NCI-H748 (cell line): ENCODE measurements at regions not wholly inside any gene's neighbourhood (a gene's known extent, or its start where the extent isn't known, plus 50 kb on each side); places are given as distances from the start of the nearest gene placed in this dataset.

Experiments
- DNase-seq: peaks from one replicate; lab custom pipeline; 2025; ENCODE audit not compliant: unreplicated experiment; lab: John Stamatoyannopoulos, UW

GRCh38 chr4:33171873-33172525 is 2451.8 kb downstream of the PCDH7 start:
- peak; percentile 22 for DNase-seq

- DNase-seq, result no peak
Measured at GRCh38 chr4:33176566-33176965, 2456.4 kb downstream of the PCDH7 start.

GRCh38 chr4:33184657-33185290 is 2464.6 kb downstream of the PCDH7 start:
- no peak for DNase-seq

- DNase-seq, result no peak
Measured at GRCh38 chr4:33187035-33187434, 2466.9 kb downstream of the PCDH7 start.

- DNase-seq, result no peak
Measured at GRCh38 chr4:33188733-33189132, 2468.6 kb downstream of the PCDH7 start.

- no peak for DNase-seq
Measured at GRCh38 chr4:33189169-33189568, 2469.0 kb downstream of the PCDH7 start.

- DNase-seq, result no peak
Measured at GRCh38 chr4:33193109-33193508, 2472.9 kb downstream of the PCDH7 start.

GRCh38 chr4:33200377-33200776 is 2480.2 kb downstream of the PCDH7 start:
- DNase-seq, result no peak

- DNase-seq, result no peak
Measured at GRCh38 chr4:33218238-33218637, 2498.1 kb downstream of the PCDH7 start.

- DNase-seq, result no peak
Measured at GRCh38 chr4:33226133-33226532, 2506.0 kb downstream of the PCDH7 start.

GRCh38 chr4:33226783-33227182 is 2506.6 kb downstream of the PCDH7 start:
- no peak for DNase-seq

GRCh38 chr4:33255094-33255493 is 2534.9 kb downstream of the PCDH7 start:
- no peak for DNase-seq

GRCh38 chr4:33255507-33255906 is 2535.3 kb downstream of the PCDH7 start:
- no peak for DNase-seq

- DNase-seq, result no peak
Measured at GRCh38 chr4:33262824-33263223, 2542.7 kb downstream of the PCDH7 start.

- no peak for DNase-seq
Measured at GRCh38 chr4:33268776-33269175, 2548.6 kb downstream of the PCDH7 start.

- DNase-seq, result no peak
Measured at GRCh38 chr4:33270403-33270802, 2550.2 kb downstream of the PCDH7 start.

GRCh38 chr4:33272722-33273121 is 2552.6 kb downstream of the PCDH7 start:
- no peak for DNase-seq

- no peak for DNase-seq
Measured at GRCh38 chr4:33283818-33284217, 2563.6 kb downstream of the PCDH7 start.

- DNase-seq, result peak; percentile 76
Measured at GRCh38 chr4:33296876-33297455, 2576.8 kb downstream of the PCDH7 start.

- DNase-seq, result no peak
Measured at GRCh38 chr4:33302321-33302720, 2582.2 kb downstream of the PCDH7 start.

GRCh38 chr4:33306131-33306530 is 2586.0 kb downstream of the PCDH7 start:
- DNase-seq, result no peak

GRCh38 chr4:33316033-33316432 is 2595.9 kb downstream of the PCDH7 start:
- no peak for DNase-seq

- DNase-seq, result no peak
Measured at GRCh38 chr4:33316578-33316977, 2596.4 kb downstream of the PCDH7 start.
